ENCODE measurements at regions not wholly inside any gene's neighbourhood (a gene's known extent, or its start where the extent isn't known, plus 50 kb on each side); places are given as distances from the start of the nearest gene placed in this dataset.
"Not testable (repeated sequence)": the region's sequence is repeated elsewhere in the genome, so short reads cannot be mapped to it uniquely, and the experiment has no call there.

GRCh38 chr4:17436047-17436749 lies 75.7 kb downstream of the QDPR start:
- not testable (repeated sequence) for DNase-seq

DNA sequence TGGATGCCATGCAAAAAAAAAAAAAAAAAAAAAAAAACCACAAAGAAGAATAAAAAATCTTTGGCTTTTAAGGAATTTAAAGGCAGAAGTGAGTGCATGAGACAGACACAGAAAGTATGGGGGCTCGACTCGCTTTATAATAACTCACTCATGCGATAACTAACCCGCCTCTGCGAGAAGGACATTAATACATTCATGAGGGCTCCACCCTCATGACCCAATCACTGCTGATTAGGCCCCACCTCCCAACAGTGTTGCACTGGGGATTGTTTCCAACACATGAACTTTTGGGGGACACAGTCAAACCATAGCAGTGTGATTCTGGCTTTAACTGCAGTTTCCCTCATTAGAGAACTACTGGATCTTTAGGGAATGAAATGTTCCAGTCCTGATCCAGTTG lies 78.1 kb downstream of the QDPR start:
- DNase-seq: no peak

DNA sequence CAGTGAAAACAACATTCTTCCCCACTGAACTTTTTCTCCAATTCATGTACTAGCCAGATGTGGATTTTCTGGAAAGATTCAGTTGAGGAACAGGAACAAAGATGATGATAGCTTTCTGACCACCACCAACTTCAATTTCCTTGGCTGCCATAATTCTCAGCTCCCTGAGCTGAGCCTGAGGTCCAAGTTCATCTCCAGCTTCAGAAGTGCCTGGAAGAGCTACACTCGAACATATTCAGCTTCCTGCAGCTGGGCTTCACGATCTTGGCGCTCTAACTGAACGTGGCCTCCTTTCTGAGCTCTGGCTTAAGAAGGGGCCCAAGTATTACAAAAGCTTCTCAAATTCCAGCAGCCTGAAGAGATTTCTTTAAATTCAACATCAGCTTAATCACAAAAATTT lies 83.9 kb downstream of the QDPR start:
- no peak for DNase-seq

DNA sequence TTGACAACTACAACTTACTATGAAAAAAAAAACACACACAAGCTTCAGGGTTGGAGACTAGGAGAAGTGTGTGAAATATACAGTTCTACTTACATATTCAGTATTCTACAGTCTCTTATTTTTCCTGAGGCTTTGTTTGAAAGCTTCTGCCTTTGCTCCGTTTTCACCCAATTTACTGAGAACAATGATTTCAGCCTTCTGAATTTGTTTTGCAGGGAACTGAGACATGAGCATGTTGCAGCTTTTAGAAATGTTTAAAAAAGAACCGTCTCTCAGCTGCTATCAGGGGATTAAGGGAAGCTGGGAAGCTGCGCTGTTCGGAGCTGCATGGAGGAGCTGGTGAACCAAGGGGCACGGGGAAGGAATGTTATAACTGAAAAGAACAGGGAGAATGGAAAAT lies 85.7 kb downstream of the QDPR start:
- DNase-seq: no peak

DNA sequence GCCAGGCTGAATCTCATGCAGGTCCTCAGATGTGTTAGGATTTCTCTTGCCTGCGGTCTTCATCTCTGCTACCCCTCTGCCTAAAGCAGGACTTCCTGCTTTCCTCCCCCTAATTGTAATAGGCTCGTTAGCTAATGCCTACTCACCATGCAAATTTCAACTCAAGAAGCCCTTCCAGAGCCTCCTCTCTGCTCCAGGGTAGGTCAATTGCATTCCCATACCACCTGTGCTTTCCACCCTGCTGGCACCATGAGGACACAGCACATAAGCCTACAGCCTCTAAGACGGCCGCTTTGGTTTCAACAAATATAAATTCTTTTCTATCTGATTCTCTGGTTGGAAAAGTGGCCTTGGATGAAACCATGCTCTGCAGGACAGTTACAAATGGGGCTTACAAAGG lies 93.9 kb downstream of the QDPR start:
- DNase-seq: no peak

GRCh38 chr4:17414392-17414791 lies 97.5 kb downstream of the QDPR start:
- DNase-seq: no peak

DNA sequence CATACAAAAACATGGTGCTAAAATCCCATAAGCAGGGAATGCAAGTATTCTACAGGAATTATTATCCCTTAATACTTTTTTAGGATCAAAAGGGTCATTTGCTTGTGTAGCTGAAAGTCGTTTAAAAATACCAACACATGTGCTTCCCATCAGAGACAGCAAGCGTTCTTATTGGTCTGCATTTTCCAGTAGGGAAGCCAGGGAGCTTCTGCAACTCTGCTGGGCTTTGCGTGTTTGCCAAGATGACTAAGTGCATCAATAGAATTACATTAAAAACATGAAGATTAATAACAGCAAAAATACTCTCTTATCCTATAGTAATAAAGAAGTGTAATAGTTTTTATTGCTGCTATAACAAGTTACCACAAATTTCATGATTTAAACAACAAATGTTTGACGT lies 111.2 kb downstream of the QDPR start:
- DNase-seq: no peak

DNA sequence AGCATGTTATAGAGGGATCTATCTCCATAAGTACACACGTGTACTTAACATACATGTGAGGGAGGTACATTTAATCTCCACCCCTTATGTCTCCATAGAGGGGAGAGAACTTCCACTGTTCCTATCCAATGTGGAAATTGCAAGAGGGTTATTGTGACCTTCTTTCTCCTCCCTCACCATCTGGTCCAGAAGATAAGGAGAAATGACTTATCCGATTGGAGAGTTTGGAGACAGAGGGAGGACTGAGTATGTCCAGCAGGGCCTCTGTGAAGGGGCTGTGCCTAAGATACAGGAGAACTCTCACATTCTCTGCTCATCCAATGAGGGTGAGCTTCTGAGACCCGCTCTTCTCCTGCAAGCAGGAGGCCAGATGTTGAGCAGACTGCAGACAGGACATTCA lies 113.1 kb downstream of the QDPR start:
- no peak for DNase-seq

DNA sequence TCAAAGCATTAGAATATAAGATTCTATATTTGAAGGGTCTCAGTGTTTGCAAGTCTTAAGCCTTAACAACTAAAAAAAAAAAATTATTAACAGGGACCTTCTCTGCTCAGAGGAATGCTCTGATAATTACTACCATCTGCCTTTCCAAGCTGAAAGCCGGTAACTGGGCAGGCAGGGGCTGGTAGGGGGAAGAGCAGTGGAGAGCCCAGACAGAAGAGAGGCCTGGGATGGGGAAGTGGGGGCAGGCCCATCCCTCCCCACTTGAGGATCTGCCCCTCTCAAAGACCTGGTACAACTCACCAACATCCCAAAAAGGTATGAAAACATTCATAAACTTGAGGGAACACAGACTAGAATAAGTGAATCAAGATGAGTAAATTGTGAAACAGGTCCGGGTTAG lies 113.9 kb downstream of the QDPR start:
- DNase-seq: no peak

GRCh38 chr4:17397611-17398010 lies 114.3 kb downstream of the QDPR start:
- DNase-seq: no peak

DNA sequence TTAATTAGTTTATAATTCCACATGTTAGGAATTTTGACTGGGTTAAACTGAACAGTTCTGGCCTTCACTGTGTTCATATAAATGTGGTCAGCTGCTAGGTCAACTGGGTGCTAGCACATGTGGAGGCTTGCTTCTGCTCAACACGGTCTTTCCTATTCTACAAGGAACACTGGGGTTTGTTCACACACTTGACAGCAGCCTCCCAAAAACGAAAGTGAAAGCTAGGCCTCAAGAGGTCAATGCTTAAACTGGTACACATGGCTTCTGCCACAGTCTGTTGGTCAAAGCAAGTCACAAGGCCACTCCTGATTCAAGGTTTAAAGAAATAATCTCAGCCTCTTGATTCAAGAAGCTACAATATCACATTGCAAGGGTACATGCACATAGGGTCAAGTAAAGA lies 126.5 kb downstream of the QDPR start:
- DNase-seq: peak; percentile 27

- no peak for DNase-seq
Measured at GRCh38 chr4:17380347-17380746, 131.5 kb downstream of the QDPR start.

- no peak for DNase-seq
Measured at GRCh38 chr4:17376205-17376604, 135.7 kb downstream of the QDPR start.

GRCh38 chr4:17373666-17374065 lies 138.2 kb downstream of the QDPR start:
- DNase-seq: no peak

GRCh38 chr4:17370818-17371217 lies 141.1 kb downstream of the QDPR start:
- no peak for DNase-seq

DNA sequence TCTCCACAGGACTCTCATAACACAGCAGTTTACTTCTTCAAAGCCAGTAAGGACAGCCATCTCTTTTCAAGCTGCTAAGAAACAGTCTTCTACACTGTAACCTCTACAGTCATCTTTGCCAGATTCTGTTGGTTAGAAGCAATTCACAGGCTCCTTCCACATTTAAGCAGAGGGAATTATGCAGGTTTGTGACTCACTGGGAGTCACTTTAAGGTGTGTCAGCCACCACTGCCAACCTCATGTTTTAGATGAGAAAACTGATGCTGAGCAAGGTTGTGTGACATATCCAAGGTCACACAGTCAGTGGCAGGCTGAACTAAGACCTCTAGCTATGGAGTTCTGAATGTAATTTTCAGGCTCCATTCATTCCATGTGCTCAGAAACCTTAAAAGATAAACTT lies 143.5 kb downstream of the QDPR start:
- no peak for DNase-seq

DNA sequence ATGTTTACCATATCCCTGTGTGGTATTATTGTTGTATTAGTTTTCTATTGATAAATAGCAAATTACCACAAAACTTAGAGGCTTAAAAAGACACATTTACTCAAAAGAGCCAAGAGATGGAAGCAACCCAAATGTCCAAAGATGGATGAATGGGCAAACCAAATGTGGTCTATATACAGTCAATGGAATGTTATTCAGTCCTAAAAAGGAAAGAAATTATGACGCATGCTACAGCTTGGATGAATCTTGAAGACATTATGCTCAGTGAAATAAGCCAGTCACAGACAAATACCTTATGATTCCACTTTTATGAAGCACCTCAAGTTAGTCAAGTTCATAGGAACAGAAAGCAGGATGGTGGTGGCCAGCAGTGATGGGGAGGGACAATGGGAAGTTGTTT lies 144.7 kb downstream of the QDPR start:
- DNase-seq: no peak

DNA sequence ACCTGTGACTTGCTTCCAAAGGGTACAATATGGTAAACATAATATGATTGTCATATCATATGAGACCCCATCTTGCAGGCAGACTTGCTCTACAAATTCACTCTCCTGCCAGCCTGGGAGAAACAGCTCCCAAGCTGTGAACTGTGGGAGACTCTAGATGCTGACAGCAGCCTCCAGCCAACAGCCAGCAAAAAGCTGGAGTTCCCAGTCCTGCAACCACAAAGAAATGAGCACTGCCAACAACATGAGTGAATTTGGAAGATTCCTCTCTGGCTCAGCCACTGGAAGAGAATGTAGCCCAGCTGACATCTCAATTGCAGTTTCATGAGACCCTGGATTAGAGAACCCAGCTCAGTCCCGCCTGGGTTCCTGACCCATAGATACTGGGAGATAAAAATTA lies 145.4 kb downstream of the QDPR start:
- DNase-seq: no peak

DNA sequence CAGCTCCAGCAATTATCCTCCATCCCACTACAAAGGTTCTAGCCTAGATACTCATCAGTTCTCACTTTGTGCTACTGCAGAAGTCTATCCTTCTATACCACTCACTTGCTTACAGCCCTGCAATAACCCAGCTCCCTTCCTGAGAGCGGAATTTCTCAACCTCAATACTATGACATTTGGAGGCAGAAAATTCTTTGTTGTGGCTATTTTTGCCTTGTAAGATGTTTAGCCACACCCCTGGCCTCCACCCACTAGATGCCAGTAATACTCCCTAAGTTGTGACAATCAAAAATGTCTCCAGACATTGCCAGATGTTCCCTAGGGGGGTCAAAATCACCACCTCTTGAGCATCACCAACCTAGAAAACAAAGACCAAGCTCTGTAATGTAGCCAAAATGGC lies 149.5 kb downstream of the QDPR start:
- no peak for DNase-seq

GRCh38 chr4:17358241-17358640 lies 153.6 kb downstream of the QDPR start:
- no peak for DNase-seq

- DNase-seq: no peak
Measured at GRCh38 chr4:17356926-17357325, 155.0 kb downstream of the QDPR start.

DNA sequence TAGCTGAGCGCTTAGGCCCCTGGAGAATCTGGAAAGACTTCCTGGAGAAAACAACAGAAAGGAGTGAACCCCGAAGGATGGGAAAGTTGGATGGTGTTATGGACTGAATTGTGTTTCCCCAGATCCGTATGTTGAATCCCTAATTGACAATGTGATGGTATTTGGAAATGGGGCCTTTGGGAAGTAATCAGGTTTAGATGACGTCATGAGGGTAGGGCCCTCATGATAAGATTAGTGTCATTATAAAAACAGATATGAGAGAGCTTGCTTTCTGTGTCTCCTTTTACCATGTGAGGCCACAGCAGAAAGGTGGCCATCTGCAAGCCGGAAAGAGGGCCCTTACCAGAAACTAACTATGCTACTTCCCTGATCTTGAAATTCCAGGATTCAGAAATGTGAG lies 159.5 kb downstream of the QDPR start:
- DNase-seq: no peak

DNA sequence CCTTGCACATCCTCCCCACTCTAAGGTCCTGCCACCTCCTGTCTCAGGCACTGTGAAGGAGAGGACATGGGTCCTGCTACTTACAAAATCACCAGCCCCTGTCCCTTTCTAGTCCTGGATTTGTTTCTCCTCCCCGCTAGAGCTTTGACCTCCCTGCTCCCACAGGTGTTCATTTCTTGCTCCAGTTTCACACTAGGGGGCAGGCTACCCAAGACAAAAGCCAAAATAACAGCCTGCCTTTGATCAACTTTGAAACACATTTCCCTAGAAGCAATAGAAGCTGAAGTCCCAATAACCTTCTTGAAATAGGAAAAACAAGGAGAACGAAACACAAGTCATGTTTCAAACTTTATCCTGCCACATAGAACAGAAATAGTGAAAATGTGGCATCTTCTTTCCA lies 164.4 kb downstream of the QDPR start:
- no peak for DNase-seq

DNA sequence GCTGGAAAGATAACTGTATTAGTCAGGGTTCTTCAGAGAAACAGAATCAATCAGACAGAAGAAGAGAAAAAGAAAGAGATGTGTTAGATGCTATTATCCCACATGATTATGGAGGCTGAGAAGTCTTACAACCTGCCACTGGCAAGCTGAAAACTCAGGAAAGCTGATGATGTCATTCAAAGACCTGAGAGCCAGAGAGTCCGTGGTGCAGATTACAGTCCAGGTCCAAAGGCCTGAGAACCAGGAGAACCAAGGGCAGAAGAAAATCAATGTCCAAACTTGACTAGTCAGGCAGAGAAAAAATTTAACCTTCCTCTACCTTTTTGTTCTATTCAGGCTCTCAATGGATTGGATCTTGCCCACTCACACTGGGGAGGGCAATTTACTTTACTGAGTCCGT lies 172.5 kb downstream of the QDPR start:
- DNase-seq: no peak

DNA sequence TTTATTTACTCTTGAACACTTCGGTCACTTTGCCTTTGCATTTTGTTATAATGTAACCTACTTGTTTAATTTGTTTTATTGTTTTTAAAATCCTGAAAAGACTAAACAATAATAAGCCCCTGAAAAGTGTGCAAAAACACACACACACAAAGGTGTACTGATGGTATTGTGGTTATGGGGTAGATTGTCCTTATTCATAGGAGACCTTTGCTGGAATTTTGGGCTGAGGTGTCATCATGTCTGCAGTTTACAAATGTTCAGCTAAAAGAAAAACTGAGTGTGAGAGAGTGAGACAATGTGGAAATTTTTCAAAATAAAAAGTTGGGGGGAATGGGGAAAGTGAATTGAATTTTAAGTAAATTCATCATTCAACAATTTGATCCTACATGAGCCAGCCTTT lies 174.9 kb downstream of the QDPR start:
- DNase-seq: no peak

GRCh38 chr4:17336524-17336961 lies 175.3 kb downstream of the QDPR start:
- no peak for DNase-seq
